Activated CD4-positive, alpha-beta T cell treated with anti-CD3 and anti-CD28 coated beads for 36 hours (primary cell): ENCODE measurements at regions not wholly inside any gene's neighbourhood (a gene's known extent, or its start where the extent isn't known, plus 50 kb on each side); places are given as distances from the start of the nearest gene placed in this dataset.
"Not testable (repeated sequence)": the region's sequence is repeated elsewhere in the genome, so short reads cannot be mapped to it uniquely, and the experiment has no call there.

ENCODE experiments used
- ATAC-seq: fragments of 200-7000 bp; cut with Tn5 transposase; one replicate; pipeline ENCODE4 v1.10.0; 2021; ENCODE audit warnings: mild to moderate bottlenecking, moderate library complexity
- CTCF ChIA-PET: fragments of 350-600 bp; sonication (Branson Sonifier 250); formaldehyde crosslinking; loops from one replicate; lab custom pipeline; 2021; ENCODE audit warnings: antibody characterized with exemption; lab: Charles Lee
- POLR2A ChIA-PET: fragments of 350-600 bp; sonication (Branson Sonifier 250); formaldehyde crosslinking; loops from one replicate; lab custom pipeline; 2021; ENCODE audit warnings: antibody characterized with exemption, inconsistent platforms; lab: Charles Lee
- DNase-seq: peaks from one replicate; pipeline ENCODE4 v3.0.0-alpha.2; 2020
- H3K27ac Mint-ChIP-seq: one replicate; pipeline ENCODE4 v1.8.0; 2021; ENCODE audit warnings: mixed read lengths
- H3K27me3 Mint-ChIP-seq: one replicate; pipeline ENCODE4 v1.8.0; 2021; ENCODE audit warnings: mixed read lengths
- H3K36me3 Mint-ChIP-seq: one replicate; pipeline ENCODE4 v1.8.0; 2021; ENCODE audit warnings: low read depth, mixed read lengths
- H3K4me1 Mint-ChIP-seq: one replicate; pipeline ENCODE4 v1.8.0; 2021; ENCODE audit warnings: mixed read lengths
- H3K4me3 Mint-ChIP-seq: one replicate; pipeline ENCODE4 v1.8.0; 2021; ENCODE audit warnings: mild to moderate bottlenecking, moderate library complexity, mixed read lengths
- H3K9me3 Mint-ChIP-seq: one replicate; pipeline ENCODE4 v1.8.0; 2021; ENCODE audit warnings: low read depth, mixed read lengths
- intact Hi-C, 2 experiments: fragments of 100-400 bp; cut with DNase I in 1 of 2; cut with micrococcal nuclease in 1 of 2; formaldehyde crosslinking; loops; one replicate each; pipeline versions ENCODE4 v1.14.2 to v1.15.1; 2022 to 2024; cut with DNase I, micrococcal nuclease

DNA sequence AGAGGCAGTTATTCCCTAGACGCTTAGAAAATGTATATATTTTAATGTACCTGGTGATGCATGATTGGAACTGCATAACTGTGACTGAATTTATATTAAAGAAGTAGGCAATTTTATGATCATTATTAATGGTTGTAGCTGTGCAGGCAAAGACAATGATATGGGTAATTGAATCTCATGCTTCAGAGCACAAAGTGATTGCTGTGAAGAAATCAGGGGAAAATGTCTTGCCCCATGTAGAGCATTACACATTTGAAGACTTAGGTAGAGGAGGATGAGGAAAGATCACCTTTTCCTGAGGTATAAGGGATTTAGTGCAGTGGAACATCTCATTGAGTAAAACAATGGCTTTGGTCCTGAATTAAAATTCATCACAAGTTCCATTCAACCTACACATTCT is 246.8 kb upstream of the DCC start:
- ATAC-seq: no peak
- POLR2A ChIA-PET: no interaction called here
- CTCF ChIA-PET: no interaction called here
- Mint-ChIP-seq H3K9me3 (peaks cover 2% of the 10 kb centered on the region), H3K4me1 (no peaks in the 10 kb centered on the region), H3K27ac (no peak overlapping the region), H3K4me3 (no peak overlapping the region), H3K36me3 (no peaks in the 10 kb centered on the region), H3K27me3 (no peaks in the 10 kb centered on the region)
- DNase-seq: no peak
- intact Hi-C loops: no loop called here

DNA sequence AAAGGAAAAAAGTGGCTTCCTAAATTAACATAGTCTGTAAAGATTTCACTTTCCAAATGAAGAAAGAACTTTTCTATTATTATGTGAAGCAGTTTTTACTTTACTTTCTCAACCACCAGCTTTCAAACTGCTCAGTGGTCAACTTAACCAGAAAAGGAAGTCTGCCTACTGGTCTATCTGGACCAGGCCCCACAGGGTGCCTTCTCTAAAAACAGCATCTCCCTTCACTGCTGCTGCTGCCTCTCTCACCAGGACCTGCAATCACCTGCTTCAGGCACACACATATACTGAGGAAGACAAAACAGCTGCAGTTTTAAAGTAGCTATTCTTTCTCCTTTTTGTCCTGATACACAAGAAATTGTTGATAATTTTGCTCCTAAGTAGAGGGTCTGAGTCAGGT is 221.3 kb upstream of the DCC start:
- POLR2A ChIA-PET: no interaction called here

DNA sequence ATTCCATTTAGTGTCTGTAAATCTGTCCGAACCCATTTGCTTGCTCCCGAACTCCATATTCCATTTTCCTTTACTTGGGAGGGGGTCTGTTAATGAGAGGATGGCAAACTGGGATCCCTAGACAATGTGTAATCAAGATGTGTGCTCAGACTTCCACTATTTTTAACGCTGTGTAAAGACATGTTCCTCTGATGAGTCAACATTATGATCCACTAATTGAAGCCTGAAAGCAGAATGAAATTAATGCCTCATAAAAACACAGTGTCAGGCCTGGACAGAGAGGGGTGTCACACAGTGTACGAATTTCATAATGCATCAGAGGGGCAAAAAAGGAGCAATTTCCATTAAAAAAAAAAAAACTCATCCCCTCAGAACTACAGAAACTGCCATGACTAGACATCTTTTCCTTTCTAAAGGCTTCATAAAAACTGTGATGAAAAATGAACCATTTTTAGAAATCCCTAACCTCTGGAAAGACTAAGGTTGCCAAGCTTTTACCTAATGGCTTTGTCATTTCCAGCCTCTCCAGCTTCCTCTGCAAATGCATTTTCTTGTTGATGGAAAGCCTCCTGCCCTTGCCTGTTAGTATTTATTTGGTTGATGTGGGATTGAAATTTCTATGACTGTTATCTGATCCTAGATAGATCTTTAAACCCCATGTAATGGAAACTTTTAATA is 209.2 kb upstream of the DCC start:
- Mint-ChIP-seq H3K4me1 (no peaks in the 10 kb centered on the region), H3K27ac (no peak overlapping the region), H3K9me3 (peaks cover 1% of the 10 kb centered on the region), H3K36me3 (no peaks in the 10 kb centered on the region), H3K27me3 (no peaks in the 10 kb centered on the region), H3K4me3 (no peak overlapping the region)
- ATAC-seq: no peak
- ChIA-PET CTCF (no interaction called here), POLR2A (no interaction called here)
- DNase-seq: no peak
- intact Hi-C loops: no loop called here

More for the DNA sequence above, 221.3 kb upstream of the DCC start:
- H3K27me3 Mint-ChIP-seq: no peaks in the 10 kb centered on the region
- no peaks in the 10 kb centered on the region for H3K36me3 Mint-ChIP-seq
- DNase-seq (no peak), ATAC-seq (no peak)
- no peaks in the 10 kb centered on the region for H3K9me3 Mint-ChIP-seq
- H3K4me3 Mint-ChIP-seq: no peak overlapping the region
- no peak overlapping the region for H3K27ac Mint-ChIP-seq
- CTCF ChIA-PET: no interaction called here
- intact Hi-C loops: no loop called here
- H3K4me1 Mint-ChIP-seq: no peaks in the 10 kb centered on the region

DNA sequence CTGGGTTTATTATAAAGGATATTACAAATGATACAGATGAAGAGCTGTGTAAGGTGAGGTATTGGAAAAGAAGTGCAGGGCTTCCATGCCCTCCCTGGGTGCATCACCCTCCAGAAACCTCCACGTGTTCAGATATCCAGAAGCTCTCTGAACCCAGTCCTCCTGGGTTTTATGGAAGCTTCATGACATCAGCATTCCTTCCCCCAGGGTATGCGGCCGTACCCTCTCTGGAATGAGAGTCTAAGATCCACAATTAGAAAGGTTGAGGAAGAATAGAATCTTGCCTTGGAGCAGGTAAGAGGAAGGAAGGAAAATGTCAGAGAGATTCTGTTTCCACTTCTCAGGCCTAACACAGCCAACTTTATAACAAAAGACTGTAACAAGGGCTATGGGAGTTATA is 208.2 kb upstream of the DCC start:
- no peak overlapping the region for H3K4me3 Mint-ChIP-seq
- intact Hi-C loops: no loop called here
- POLR2A ChIA-PET: no interaction called here
- ATAC-seq: no peak
- H3K36me3 Mint-ChIP-seq: no peaks in the 10 kb centered on the region
- no peaks in the 10 kb centered on the region for H3K4me1 Mint-ChIP-seq
- CTCF ChIA-PET: no interaction called here
- H3K9me3 Mint-ChIP-seq: peaks cover 1% of the 10 kb centered on the region
- no peak for DNase-seq
- no peaks in the 10 kb centered on the region for H3K27me3 Mint-ChIP-seq
- no peak overlapping the region for H3K27ac Mint-ChIP-seq

DNA sequence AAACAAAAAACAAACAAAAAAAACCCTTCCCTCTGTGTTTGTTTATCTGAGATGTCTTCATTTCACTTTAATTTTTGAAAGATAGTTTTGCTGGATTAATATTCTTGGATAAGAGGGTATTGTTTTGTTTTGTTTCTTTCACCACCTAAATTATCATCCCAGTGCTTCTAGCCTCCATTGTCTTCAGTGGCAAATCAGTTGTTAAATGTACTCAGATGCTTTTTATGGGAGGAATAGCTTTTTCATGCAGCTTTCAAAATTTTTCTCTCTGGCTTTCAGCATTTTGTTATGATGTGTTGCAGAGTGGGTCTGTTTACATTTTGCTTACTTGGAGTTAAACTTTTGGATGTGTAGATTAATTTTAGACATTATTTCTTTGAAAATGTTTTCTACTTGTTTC is 203.5 kb upstream of the DCC start:
- no peaks in the 10 kb centered on the region for H3K4me1 Mint-ChIP-seq
- H3K27me3 Mint-ChIP-seq: no peaks in the 10 kb centered on the region
- no peaks in the 10 kb centered on the region for H3K36me3 Mint-ChIP-seq
- H3K9me3 Mint-ChIP-seq: peaks cover 3% of the 10 kb centered on the region
- H3K4me3 Mint-ChIP-seq: no peak overlapping the region
- intact Hi-C loops: no loop called here
- DNase-seq (no peak), ATAC-seq (no peak)
- ChIA-PET CTCF (no interaction called here), POLR2A (no interaction called here)
- H3K27ac Mint-ChIP-seq: no peak overlapping the region

DNA sequence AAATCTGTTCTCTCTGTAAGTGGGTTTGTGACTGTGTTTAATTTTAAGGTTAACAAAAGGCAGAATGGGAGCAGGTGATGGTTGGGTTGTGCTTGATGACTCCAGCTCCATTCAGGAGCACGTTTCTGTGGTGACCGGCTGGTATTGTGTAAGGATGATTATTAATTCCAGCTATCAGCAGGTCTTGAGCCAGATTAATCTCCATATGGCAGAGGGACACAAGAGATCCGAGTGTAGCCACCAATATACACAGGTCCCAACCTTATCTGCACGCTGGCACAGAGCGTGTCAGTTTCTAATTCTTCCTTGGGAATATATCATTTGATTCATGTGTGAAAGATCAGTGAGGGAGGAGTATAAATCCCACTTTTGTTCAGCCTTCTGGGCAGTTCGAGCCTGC is 199.0 kb upstream of the DCC start:
- H3K4me1 Mint-ChIP-seq: no peaks in the 10 kb centered on the region
- H3K27me3 Mint-ChIP-seq: no peaks in the 10 kb centered on the region
- intact Hi-C loops: no loop called here
- ChIA-PET POLR2A (no interaction called here), CTCF (no interaction called here)
- ATAC-seq (no peak), DNase-seq (no peak)
- H3K4me3 Mint-ChIP-seq: no peak overlapping the region
- no peaks in the 10 kb centered on the region for H3K36me3 Mint-ChIP-seq
- H3K27ac Mint-ChIP-seq: no peak overlapping the region
- H3K9me3 Mint-ChIP-seq: peaks cover 7% of the 10 kb centered on the region

DNA sequence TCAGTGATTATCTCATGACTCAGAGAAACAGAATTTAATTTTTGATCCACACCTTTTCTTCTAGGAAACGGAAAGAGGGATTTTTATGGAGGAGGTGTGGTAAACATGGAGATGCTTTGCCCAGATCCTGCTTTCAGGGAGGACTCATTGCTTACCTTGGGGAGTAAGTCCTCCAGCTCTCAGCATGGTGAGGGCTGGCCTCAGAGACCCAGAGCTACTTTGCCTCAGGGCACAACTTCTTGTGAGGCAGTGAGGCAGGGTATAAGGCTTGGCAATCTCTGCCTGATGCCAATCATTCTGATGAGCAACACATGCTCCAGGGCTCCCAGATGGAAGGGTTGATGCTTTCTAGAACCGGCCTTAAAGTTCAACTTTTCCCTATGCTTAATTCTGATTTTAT is 189.9 kb upstream of the DCC start:
- ChIA-PET CTCF (interaction anchor here (0.7 kb wide), 1 partner anchor 73 kb away, joined by 3 read pairs; no protein-coding TSS in a partner anchor), POLR2A (no interaction called here)
- Mint-ChIP-seq H3K27ac (no peak overlapping the region), H3K9me3 (peaks cover 3% of the 10 kb centered on the region), H3K4me1 (no peaks in the 10 kb centered on the region), H3K36me3 (no peaks in the 10 kb centered on the region), H3K4me3 (no peak overlapping the region), H3K27me3 (no peaks in the 10 kb centered on the region)
- intact Hi-C loops: no loop called here
- ATAC-seq: no peak
- no peak for DNase-seq

DNA sequence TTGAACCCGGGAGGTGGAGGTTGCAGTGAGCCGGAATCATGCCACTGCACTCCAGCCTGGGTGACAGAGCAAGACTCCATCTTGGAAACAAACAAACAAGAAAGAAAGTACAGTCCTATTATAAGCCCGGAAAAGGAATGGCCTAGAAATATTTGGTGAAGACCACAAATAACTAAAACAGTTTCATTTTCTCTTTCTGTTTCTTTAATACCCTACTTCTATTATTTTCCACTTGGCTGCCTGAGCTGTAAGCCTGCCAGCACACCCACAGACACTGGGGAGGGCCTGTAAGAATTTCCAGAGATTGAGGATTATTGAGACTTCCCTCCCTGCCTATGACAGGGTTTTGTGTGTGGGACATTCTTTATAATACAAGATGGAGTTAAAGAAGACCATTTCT is 188.0 kb upstream of the DCC start:
- Mint-ChIP-seq H3K27ac (no peak overlapping the region), H3K4me3 (no peak overlapping the region), H3K9me3 (peaks cover under 1% of the 10 kb centered on the region), H3K4me1 (no peaks in the 10 kb centered on the region), H3K27me3 (no peaks in the 10 kb centered on the region), H3K36me3 (no peaks in the 10 kb centered on the region)
- intact Hi-C loops: no loop called here
- POLR2A ChIA-PET: no interaction called here
- DNase-seq: no peak
- ATAC-seq: no peak
- CTCF ChIA-PET: no interaction called here

DNA sequence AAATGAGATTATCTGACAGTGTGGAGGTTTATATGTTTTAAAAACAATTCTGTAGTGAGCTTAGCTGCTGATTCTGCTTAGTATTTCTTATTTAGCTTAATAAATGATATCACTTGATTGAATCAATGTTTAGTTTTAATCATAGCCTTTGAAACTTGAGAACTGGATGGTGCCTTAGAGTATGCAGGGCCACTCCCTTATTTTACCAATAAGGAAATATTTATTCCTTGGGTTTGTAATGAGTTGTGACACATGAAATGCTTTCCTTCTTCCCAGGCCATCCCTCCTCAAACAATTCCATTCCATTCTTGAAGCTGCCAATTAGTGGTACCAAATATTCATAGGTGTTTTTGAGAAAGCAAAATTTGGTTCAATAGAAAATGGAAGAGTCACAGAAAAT is 183.8 kb upstream of the DCC start:
- Mint-ChIP-seq H3K27me3 (no peaks in the 10 kb centered on the region), H3K4me3 (no peak overlapping the region), H3K9me3 (no peaks in the 10 kb centered on the region), H3K4me1 (no peaks in the 10 kb centered on the region), H3K36me3 (no peaks in the 10 kb centered on the region), H3K27ac (no peak overlapping the region)
- POLR2A ChIA-PET: no interaction called here
- intact Hi-C loops: no loop called here
- ATAC-seq (no peak), DNase-seq (no peak)
- CTCF ChIA-PET: interaction anchor here (0.7 kb wide), 1 partner anchor 975 kb away, joined by 3 read pairs; no protein-coding TSS in a partner anchor

DNA sequence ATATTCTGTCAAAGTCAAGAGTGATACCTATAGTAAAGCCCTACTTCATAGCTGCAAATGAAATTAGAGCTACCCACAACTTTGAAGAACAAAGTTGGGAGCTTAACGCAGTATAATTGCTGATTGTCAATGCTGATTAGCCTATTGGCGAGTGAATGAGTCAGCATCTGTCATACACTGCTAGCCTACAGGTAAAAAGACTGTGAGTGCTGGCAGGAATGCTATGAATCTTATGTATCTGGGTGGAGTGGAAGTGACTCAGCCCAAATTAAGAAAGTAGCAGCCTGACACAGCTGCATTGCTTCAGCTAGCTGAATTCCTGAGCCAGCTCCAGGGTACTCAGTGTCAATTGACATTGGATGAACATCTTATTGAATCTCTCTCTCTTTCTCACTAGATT is 179.4 kb upstream of the DCC start:
- H3K4me1 Mint-ChIP-seq: no peaks in the 10 kb centered on the region

DNA sequence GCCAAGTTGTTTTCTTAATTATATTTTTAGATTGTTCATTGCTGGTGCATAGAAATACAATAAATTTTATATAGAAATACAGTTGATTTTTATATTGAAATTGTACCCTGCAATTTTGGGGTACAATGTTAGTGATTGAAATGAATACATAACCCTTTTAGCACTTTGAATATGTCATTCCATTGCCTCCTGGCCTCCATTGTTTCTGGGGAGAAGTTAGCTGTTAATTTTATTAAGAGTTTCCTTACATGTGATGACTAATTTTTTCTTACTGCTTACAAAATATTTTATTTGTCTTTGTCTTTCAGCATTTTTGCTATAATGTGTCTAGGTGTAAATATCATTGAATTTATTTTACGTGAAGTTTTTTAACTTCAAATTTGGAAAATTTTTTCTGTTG is 176.5 kb upstream of the DCC start:
- Mint-ChIP-seq H3K9me3 (peaks cover 4% of the 10 kb centered on the region), H3K4me1 (no peaks in the 10 kb centered on the region), H3K36me3 (no peaks in the 10 kb centered on the region), H3K27me3 (no peaks in the 10 kb centered on the region), H3K4me3 (no peak overlapping the region), H3K27ac (no peak overlapping the region)
- DNase-seq: no peak
- ChIA-PET POLR2A (no interaction called here), CTCF (no interaction called here)
- intact Hi-C loops: no loop called here
- no peak for ATAC-seq

More for the DNA sequence above, 179.4 kb upstream of the DCC start:
- ChIA-PET POLR2A (no interaction called here), CTCF (no interaction called here)
- peaks cover 4% of the 10 kb centered on the region for H3K9me3 Mint-ChIP-seq
- intact Hi-C loops: no loop called here
- DNase-seq (no peak), ATAC-seq (no peak)
- no peak overlapping the region for H3K27ac Mint-ChIP-seq
- no peaks in the 10 kb centered on the region for H3K27me3 Mint-ChIP-seq
- no peaks in the 10 kb centered on the region for H3K36me3 Mint-ChIP-seq
- H3K4me3 Mint-ChIP-seq: no peak overlapping the region

DNA sequence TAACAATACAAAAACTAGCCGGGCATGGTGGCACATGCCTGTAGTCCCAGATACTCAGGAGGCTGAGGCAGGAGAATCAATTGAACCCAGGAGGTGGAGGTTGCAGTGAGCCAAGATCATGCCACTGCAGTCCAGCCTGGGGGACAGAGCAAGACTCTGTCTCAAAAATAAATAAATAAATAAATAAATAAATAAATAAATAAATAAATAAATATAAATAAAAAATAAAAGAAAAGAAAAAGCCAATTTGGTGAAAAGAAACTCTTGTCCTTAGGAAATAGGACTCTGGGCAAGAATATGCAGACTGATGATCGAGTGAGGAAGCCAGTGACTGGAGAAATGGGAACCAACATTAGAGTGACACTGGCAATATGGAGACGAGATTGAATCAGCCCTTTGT is 171.9 kb upstream of the DCC start:
- H3K4me1 Mint-ChIP-seq, H3K27me3 Mint-ChIP-seq, H3K9me3 Mint-ChIP-seq, DNase-seq, H3K36me3 Mint-ChIP-seq, ATAC-seq, POLR2A ChIA-PET, H3K27ac Mint-ChIP-seq, CTCF ChIA-PET, intact Hi-C loops, H3K4me3 Mint-ChIP-seq: not testable (repeated sequence)
